Activated naive CD4-positive, alpha-beta T cell treated with anti-CD3 and anti-CD28 coated beads, Interleukin-2, amount 50 U/mL, for 24 hours (primary cell): ENCODE measurements at regions not wholly inside any gene's neighbourhood (a gene's known extent, or its start where the extent isn't known, plus 50 kb on each side); places are given as distances from the start of the nearest gene placed in this dataset.

ENCODE experiments used
- H3K27ac Mint-ChIP-seq: one replicate; pipeline ENCODE4 v1.8.0; 2021; ENCODE audit warnings: mild to moderate bottlenecking, mixed read lengths
- H3K27me3 Mint-ChIP-seq: one replicate; pipeline ENCODE4 v1.8.0; 2021; ENCODE audit warnings: mixed read lengths
- H3K36me3 Mint-ChIP-seq: one replicate; pipeline ENCODE4 v1.8.0; 2021; ENCODE audit warnings: mixed read lengths
- H3K4me1 Mint-ChIP-seq: one replicate; pipeline ENCODE4 v1.8.0; 2021; ENCODE audit warnings: mixed read lengths
- H3K4me3 Mint-ChIP-seq: one replicate; pipeline ENCODE4 v1.8.0; 2021; ENCODE audit warnings: mild to moderate bottlenecking, mixed read lengths
- H3K9me3 Mint-ChIP-seq: one replicate; pipeline ENCODE4 v1.8.0; 2021; ENCODE audit warnings: mixed read lengths

GRCh38 chr6:139919107-139920026, 544.9 kb upstream of the CITED2 start:
- no peak overlapping the region for H3K27ac Mint-ChIP-seq
- H3K9me3 Mint-ChIP-seq: peaks cover 1% of the 10 kb centered on the region
- no peaks in the 10 kb centered on the region for H3K4me1 Mint-ChIP-seq
- H3K36me3 Mint-ChIP-seq: no peaks in the 10 kb centered on the region
- H3K27me3 Mint-ChIP-seq: peaks cover 17% of the 10 kb centered on the region
- no peak overlapping the region for H3K4me3 Mint-ChIP-seq

- Mint-ChIP-seq H3K36me3 (no peaks in the 10 kb centered on the region), H3K4me3 (no peak overlapping the region), H3K9me3 (peaks cover 4% of the 10 kb centered on the region), H3K27ac (no peak overlapping the region), H3K4me1 (no peaks in the 10 kb centered on the region), H3K27me3 (peaks cover 17% of the 10 kb centered on the region)
These were observed 543.6 kb upstream of the CITED2 start for GRCh38 chr6:139917951-139918630.

GRCh38 chr6:139914910-139915309, 540.5 kb upstream of the CITED2 start:
- H3K36me3 Mint-ChIP-seq: no peaks in the 10 kb centered on the region
- H3K4me3 Mint-ChIP-seq: no peak overlapping the region
- no peak overlapping the region for H3K27ac Mint-ChIP-seq
- H3K27me3 Mint-ChIP-seq: peaks cover 9% of the 10 kb centered on the region
- no peaks in the 10 kb centered on the region for H3K4me1 Mint-ChIP-seq
- H3K9me3 Mint-ChIP-seq: peaks cover 4% of the 10 kb centered on the region

GRCh38 chr6:139912735-139913400, 538.4 kb upstream of the CITED2 start:
- peaks cover 5% of the 10 kb centered on the region for H3K27me3 Mint-ChIP-seq
- peaks cover 4% of the 10 kb centered on the region for H3K9me3 Mint-ChIP-seq
- H3K27ac Mint-ChIP-seq: no peak overlapping the region
- no peaks in the 10 kb centered on the region for H3K36me3 Mint-ChIP-seq
- no peaks in the 10 kb centered on the region for H3K4me1 Mint-ChIP-seq
- no peak overlapping the region for H3K4me3 Mint-ChIP-seq

- Mint-ChIP-seq H3K36me3 (no peaks in the 10 kb centered on the region), H3K4me3 (no peak overlapping the region), H3K4me1 (no peaks in the 10 kb centered on the region), H3K27ac (no peak overlapping the region), H3K27me3 (peaks cover 5% of the 10 kb centered on the region), H3K9me3 (peaks cover 4% of the 10 kb centered on the region)
These were observed 535.5 kb upstream of the CITED2 start for GRCh38 chr6:139909992-139910391.

- Mint-ChIP-seq H3K4me3 (no peak overlapping the region), H3K4me1 (no peaks in the 10 kb centered on the region), H3K36me3 (no peaks in the 10 kb centered on the region), H3K27ac (no peak overlapping the region), H3K27me3 (peaks cover 3% of the 10 kb centered on the region), H3K9me3 (no peaks in the 10 kb centered on the region)
These were observed 531.1 kb upstream of the CITED2 start for GRCh38 chr6:139905404-139906052.

- H3K4me1 Mint-ChIP-seq: no peaks in the 10 kb centered on the region
- no peak overlapping the region for H3K27ac Mint-ChIP-seq
- no peaks in the 10 kb centered on the region for H3K27me3 Mint-ChIP-seq
- H3K9me3 Mint-ChIP-seq: no peaks in the 10 kb centered on the region
- no peaks in the 10 kb centered on the region for H3K36me3 Mint-ChIP-seq
- no peak overlapping the region for H3K4me3 Mint-ChIP-seq
These were observed 530.1 kb upstream of the CITED2 start for GRCh38 chr6:139904568-139904967.

- H3K4me3 Mint-ChIP-seq: no peak overlapping the region
- H3K4me1 Mint-ChIP-seq: no peaks in the 10 kb centered on the region
- no peaks in the 10 kb centered on the region for H3K27me3 Mint-ChIP-seq
- no peaks in the 10 kb centered on the region for H3K36me3 Mint-ChIP-seq
- H3K9me3 Mint-ChIP-seq: no peaks in the 10 kb centered on the region
- no peak overlapping the region for H3K27ac Mint-ChIP-seq
These were observed 529.7 kb upstream of the CITED2 start for GRCh38 chr6:139904158-139904533.

GRCh38 chr6:139903411-139904157, 529.1 kb upstream of the CITED2 start:
- H3K4me1 Mint-ChIP-seq: no peaks in the 10 kb centered on the region
- H3K9me3 Mint-ChIP-seq: no peaks in the 10 kb centered on the region
- H3K4me3 Mint-ChIP-seq: no peak overlapping the region
- no peak overlapping the region for H3K27ac Mint-ChIP-seq
- H3K27me3 Mint-ChIP-seq: no peaks in the 10 kb centered on the region
- no peaks in the 10 kb centered on the region for H3K36me3 Mint-ChIP-seq

- no peaks in the 10 kb centered on the region for H3K36me3 Mint-ChIP-seq
- no peak overlapping the region for H3K27ac Mint-ChIP-seq
- H3K4me3 Mint-ChIP-seq: no peak overlapping the region
- no peaks in the 10 kb centered on the region for H3K9me3 Mint-ChIP-seq
- H3K27me3 Mint-ChIP-seq: no peaks in the 10 kb centered on the region
- no peaks in the 10 kb centered on the region for H3K4me1 Mint-ChIP-seq
These were observed 520.9 kb upstream of the CITED2 start for GRCh38 chr6:139895205-139895793.

- no peaks in the 10 kb centered on the region for H3K9me3 Mint-ChIP-seq
- H3K27me3 Mint-ChIP-seq: no peaks in the 10 kb centered on the region
- no peak overlapping the region for H3K27ac Mint-ChIP-seq
- no peak overlapping the region for H3K4me3 Mint-ChIP-seq
- no peaks in the 10 kb centered on the region for H3K4me1 Mint-ChIP-seq
- no peaks in the 10 kb centered on the region for H3K36me3 Mint-ChIP-seq
These were observed 519.8 kb upstream of the CITED2 start for GRCh38 chr6:139894271-139894670.

GRCh38 chr6:139891471-139891870, 517.0 kb upstream of the CITED2 start:
- Mint-ChIP-seq H3K4me1 (no peaks in the 10 kb centered on the region), H3K9me3 (no peaks in the 10 kb centered on the region), H3K27me3 (no peaks in the 10 kb centered on the region), H3K27ac (no peak overlapping the region), H3K4me3 (no peak overlapping the region), H3K36me3 (no peaks in the 10 kb centered on the region)

- Mint-ChIP-seq H3K4me3 (no peak overlapping the region), H3K27ac (no peak overlapping the region), H3K4me1 (no peaks in the 10 kb centered on the region), H3K36me3 (no peaks in the 10 kb centered on the region), H3K9me3 (no peaks in the 10 kb centered on the region), H3K27me3 (no peaks in the 10 kb centered on the region)
These were observed 514.3 kb upstream of the CITED2 start for GRCh38 chr6:139888681-139889122.

GRCh38 chr6:139887275-139887674, 512.8 kb upstream of the CITED2 start:
- no peaks in the 10 kb centered on the region for H3K9me3 Mint-ChIP-seq
- no peak overlapping the region for H3K4me3 Mint-ChIP-seq
- H3K27ac Mint-ChIP-seq: no peak overlapping the region
- no peaks in the 10 kb centered on the region for H3K4me1 Mint-ChIP-seq
- H3K36me3 Mint-ChIP-seq: no peaks in the 10 kb centered on the region
- H3K27me3 Mint-ChIP-seq: no peaks in the 10 kb centered on the region

- Mint-ChIP-seq H3K27me3 (no peaks in the 10 kb centered on the region), H3K4me3 (no peak overlapping the region), H3K36me3 (no peaks in the 10 kb centered on the region), H3K9me3 (no peaks in the 10 kb centered on the region), H3K4me1 (no peaks in the 10 kb centered on the region), H3K27ac (no peak overlapping the region)
These were observed 511.9 kb upstream of the CITED2 start for GRCh38 chr6:139886396-139886795.
